Neuronal stem cell (in vitro differentiated cells): ENCODE measurements at regions not wholly inside any gene's neighbourhood (a gene's known extent, or its start where the extent isn't known, plus 50 kb on each side); places are given as distances from the start of the nearest gene placed in this dataset.

Source experiments
- DNase-seq: peaks from one replicate; pipeline ENCODE4 v3.0.0-alpha.2; 2013; ENCODE audit warnings: low spot score
- H2AFZ ChIP-seq: one replicate; pipeline ENCODE4 v1.6.1; 2013; ENCODE audit warnings: mild to moderate bottlenecking, low read length, inconsistent platforms
- H2AK5ac ChIP-seq: 2 replicates; pipeline ENCODE4 v1.6.1; 2013; ENCODE audit warnings: low read depth, mild to moderate bottlenecking, inconsistent platforms, low read length, moderate library complexity, mixed read lengths
- H2BK120ac ChIP-seq: 2 replicates; pipeline ENCODE4 v1.6.1; 2013; ENCODE audit warnings: low read depth, mild to moderate bottlenecking, inconsistent platforms, low read length, moderate library complexity, mixed read lengths
- H2BK12ac ChIP-seq: one replicate; pipeline ENCODE4 v1.6.1; 2013; ENCODE audit warnings: low read length, inconsistent platforms
- H2BK15ac ChIP-seq: 2 replicates; pipeline ENCODE4 v1.6.1; 2013; ENCODE audit warnings: mild to moderate bottlenecking, low read length, inconsistent platforms, mixed read lengths
- H2BK5ac ChIP-seq: one replicate; pipeline ENCODE4 v1.6.1; 2013; ENCODE audit warnings: inconsistent platforms, mild to moderate bottlenecking, low read length, moderate library complexity
- H3K14ac ChIP-seq: one replicate; pipeline ENCODE4 v1.6.1; 2013; ENCODE audit warnings: low read length, inconsistent platforms
- H3K18ac ChIP-seq: 2 replicates; pipeline ENCODE4 v1.6.1; 2013; ENCODE audit warnings: low read length, inconsistent platforms
- H3K23ac ChIP-seq: 2 replicates; pipeline ENCODE4 v1.6.1; 2013; ENCODE audit warnings: low read depth, mild to moderate bottlenecking, mixed read lengths, low read length, inconsistent platforms; ENCODE audit not compliant: poor library complexity
- H3K27ac ChIP-seq: replicated peaks from 3 replicates; pipeline ENCODE4 v1.5.1; 2013; ENCODE audit warnings: low read length, inconsistent platforms
- H3K27me3 ChIP-seq, 3 experiments: 2 replicates each; pipeline ENCODE4 v1.6.1; 2013; ENCODE audit warnings: low read length in 3 of 3, mild to moderate bottlenecking in 2 of 3, inconsistent platforms in 1 of 3, low read depth in 1 of 3, mixed read lengths in 1 of 3, moderate library complexity in 1 of 3; ENCODE audit not compliant: control insufficient read depth in 3 of 3, insufficient read depth in 3 of 3
- H3K36me3 ChIP-seq, 2 donors: replicated peaks in 1 of 2; 2 replicates each; pipeline ENCODE4 v1.6.1; 2013; ENCODE audit warnings: low read length in 2 of 2; ENCODE audit not compliant: control insufficient read depth in 2 of 2, insufficient read depth in 2 of 2
- H3K4ac ChIP-seq: 2 replicates; pipeline ENCODE4 v1.6.1; 2013; ENCODE audit warnings: inconsistent platforms, mild to moderate bottlenecking, low read length, moderate library complexity
- H3K4me1 ChIP-seq, 2 donors: 1 replicate in 1 of 2; 2 replicates in 1 of 2; pipeline ENCODE4 v1.6.1; 2013; ENCODE audit warnings: low read length in 2 of 2, low read depth in 1 of 2; ENCODE audit not compliant: control insufficient read depth in 2 of 2, insufficient read depth in 1 of 2
- H3K4me2 ChIP-seq: one replicate; pipeline ENCODE4 v1.6.1; 2013; ENCODE audit warnings: mild to moderate bottlenecking, low read length, inconsistent platforms; ENCODE audit not compliant: insufficient read depth, poor library complexity, severe bottlenecking
- H3K4me3 ChIP-seq, 2 donors: 2 replicates each; pipeline ENCODE4 v1.5.1; 2013; ENCODE audit warnings: low read length in 2 of 2, mild to moderate bottlenecking in 2 of 2, inconsistent platforms in 1 of 2, moderate library complexity in 1 of 2
- H3K79me1 ChIP-seq: one replicate; pipeline ENCODE4 v1.6.1; 2013; ENCODE audit warnings: low read depth, mild to moderate bottlenecking, inconsistent platforms, low read length, moderate library complexity
- H3K9ac ChIP-seq: one replicate; pipeline ENCODE4 v1.6.1; 2013; ENCODE audit warnings: mild to moderate bottlenecking, low read depth, low read length, inconsistent platforms; ENCODE audit not compliant: poor library complexity
- H3K9me3 ChIP-seq, 2 donors: replicated peaks in 1 of 2; 2 replicates each; pipeline versions ENCODE3 to v1.6.1; 2013; ENCODE audit warnings: low read length in 2 of 2, mild to moderate bottlenecking in 2 of 2, inconsistent platforms in 1 of 2, low read depth in 1 of 2, mixed read lengths in 1 of 2, moderate library complexity in 1 of 2; ENCODE audit not compliant: control insufficient read depth in 2 of 2, insufficient read depth in 1 of 2
- H4K8ac ChIP-seq: one replicate; pipeline ENCODE4 v1.6.1; 2013; ENCODE audit warnings: low read depth, mild to moderate bottlenecking, inconsistent platforms, low read length, moderate library complexity
- H4K91ac ChIP-seq: one replicate; pipeline ENCODE4 v1.6.1; 2013; ENCODE audit warnings: low read length, low read depth, mild to moderate bottlenecking, inconsistent platforms; ENCODE audit not compliant: poor library complexity
- WGBS, 2 donors: extraction: QIAGEN DNeasy Blood & Tissue Kit; methylation state at CpG; one replicate each; pipeline ENCODE4 v1.1.7; 2013; ENCODE audit warnings: missing lambda C conversion rate in 2 of 2, mixed read lengths in 1 of 2; ENCODE audit not compliant: insufficient read length in 2 of 2, insufficient replicate concordance in 1 of 2; ENCODE audit errors: extremely low coverage in 2 of 2; 5-methylcytosine and 5-hydroxymethylcytosine counted together

DNA sequence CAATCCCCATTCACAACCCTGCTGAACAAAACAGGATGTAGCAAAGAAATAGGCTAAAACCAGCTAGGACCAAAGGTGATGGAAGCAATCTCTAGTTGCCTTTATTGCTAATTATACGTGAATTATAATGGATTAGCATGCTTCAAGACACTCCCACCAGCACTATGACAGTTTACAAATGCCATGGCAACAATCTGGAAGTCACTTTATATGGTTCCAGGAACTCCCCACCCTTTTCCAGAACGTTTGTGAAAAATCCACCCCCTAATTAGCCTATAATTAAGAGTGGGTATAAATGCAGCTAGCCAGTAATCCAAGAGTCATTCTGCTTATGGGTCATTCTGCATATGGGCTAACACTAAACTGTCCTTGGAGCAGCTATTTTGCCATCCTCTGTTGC is 328.7 kb downstream of the FLRT2 start:
- no peak overlapping the region for H3K18ac ChIP-seq
- no peak for DNase-seq
- H4K91ac ChIP-seq, result no peak overlapping the region
- no peak overlapping the region for H2AFZ ChIP-seq
- no peak overlapping the region for H2BK15ac ChIP-seq
- H3K4me3 ChIP-seq, result no peak overlapping the region
- H4K8ac ChIP-seq, result no peak overlapping the region
- H3K4ac ChIP-seq, result no peak overlapping the region
- no peak overlapping the region for H3K27ac ChIP-seq
- H2BK12ac ChIP-seq, result no peak overlapping the region
- no peak overlapping the region for H3K4me2 ChIP-seq
- no peak overlapping the region for H3K9ac ChIP-seq
- no peak overlapping the region for H3K23ac ChIP-seq
- WGBS, 2 donors, result no CpG with 5 or more reads among the region's 2 CpGs
- no peaks in the 10 kb centered on the region for H3K4me1 ChIP-seq
- no peak overlapping the region for H3K14ac ChIP-seq
- H2AK5ac ChIP-seq, result no peak overlapping the region
- H3K27me3 ChIP-seq, result no peaks in the 10 kb centered on the region
- no peak overlapping the region for H2BK120ac ChIP-seq
- H3K36me3 ChIP-seq, result no peaks in the 10 kb centered on the region
- no peak overlapping the region for H2BK5ac ChIP-seq
- no peaks in the 10 kb centered on the region for H3K9me3 ChIP-seq
- no peaks in the 10 kb centered on the region for H3K79me1 ChIP-seq

DNA sequence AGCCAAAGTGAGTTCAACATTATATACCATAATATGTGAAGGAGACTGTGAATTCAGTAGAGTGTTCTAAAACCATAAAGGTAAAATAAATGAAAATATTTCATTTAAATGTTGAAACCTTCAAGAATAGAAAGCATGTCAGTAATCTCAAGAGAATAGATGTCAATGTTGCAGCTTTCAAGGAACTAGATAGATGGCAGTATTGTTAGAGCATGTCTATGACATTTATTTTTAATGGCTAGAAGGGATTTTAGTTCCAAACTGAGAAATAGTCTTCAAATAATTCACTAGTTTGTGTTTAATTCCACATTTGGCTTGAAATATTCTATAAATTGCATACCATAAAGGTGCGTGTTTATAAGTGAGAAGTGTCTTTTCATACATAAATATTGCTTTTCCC is 326.5 kb downstream of the FLRT2 start:
- H3K14ac ChIP-seq, result no peak overlapping the region
- no peak overlapping the region for H3K4me2 ChIP-seq
- H3K79me1 ChIP-seq, result no peaks in the 10 kb centered on the region
- no peak overlapping the region for H3K4ac ChIP-seq
- no peak overlapping the region for H2BK120ac ChIP-seq
- no peak overlapping the region for H3K9ac ChIP-seq
- no peak overlapping the region for H3K23ac ChIP-seq
- H3K9me3 ChIP-seq, result no peaks in the 10 kb centered on the region
- H3K18ac ChIP-seq, result no peak overlapping the region
- H2BK15ac ChIP-seq, result no peak overlapping the region
- H3K36me3 ChIP-seq, result no peaks in the 10 kb centered on the region
- H2BK5ac ChIP-seq, result no peak overlapping the region
- H2AFZ ChIP-seq, result no peak overlapping the region
- H4K91ac ChIP-seq, result no peak overlapping the region
- H2AK5ac ChIP-seq, result no peak overlapping the region
- DNase-seq, result no peak
- H3K27me3 ChIP-seq, result no peaks in the 10 kb centered on the region
- no peak overlapping the region for H4K8ac ChIP-seq
- no peaks in the 10 kb centered on the region for H3K4me1 ChIP-seq
- no peak overlapping the region for H2BK12ac ChIP-seq
- no peak overlapping the region for H3K4me3 ChIP-seq
- no CpG with 5 or more reads among the region's 1 CpG for WGBS, 2 donors
- H3K27ac ChIP-seq, result no peak overlapping the region

DNA sequence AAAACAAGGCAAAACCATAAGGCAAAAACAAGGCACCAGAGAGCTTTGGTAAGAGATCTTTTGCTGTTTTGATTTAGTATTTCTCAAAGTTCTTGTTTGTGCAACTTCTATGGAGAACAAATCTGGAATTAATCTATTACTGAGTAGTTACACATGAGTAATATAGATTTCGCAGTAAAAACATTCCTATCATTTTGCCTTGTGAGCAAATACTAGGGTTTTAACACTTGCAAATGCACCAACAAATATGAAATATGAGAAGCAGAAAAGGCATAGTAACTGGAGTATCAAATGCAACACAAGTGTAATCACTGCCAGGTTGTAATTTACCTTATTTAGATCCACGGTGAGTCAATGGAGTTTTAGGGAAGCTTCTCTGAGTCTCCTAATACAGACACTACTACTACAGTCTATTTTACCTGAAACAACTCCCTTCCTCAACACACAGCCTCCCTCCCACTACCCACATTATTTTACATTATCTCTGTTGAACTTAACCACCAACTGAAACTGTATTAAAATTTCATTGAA is 324.1 kb downstream of the FLRT2 start:
- Histone ChIP-seq H3K14ac (no peak overlapping the region), H3K36me3 (no peaks in the 10 kb centered on the region)

DNA sequence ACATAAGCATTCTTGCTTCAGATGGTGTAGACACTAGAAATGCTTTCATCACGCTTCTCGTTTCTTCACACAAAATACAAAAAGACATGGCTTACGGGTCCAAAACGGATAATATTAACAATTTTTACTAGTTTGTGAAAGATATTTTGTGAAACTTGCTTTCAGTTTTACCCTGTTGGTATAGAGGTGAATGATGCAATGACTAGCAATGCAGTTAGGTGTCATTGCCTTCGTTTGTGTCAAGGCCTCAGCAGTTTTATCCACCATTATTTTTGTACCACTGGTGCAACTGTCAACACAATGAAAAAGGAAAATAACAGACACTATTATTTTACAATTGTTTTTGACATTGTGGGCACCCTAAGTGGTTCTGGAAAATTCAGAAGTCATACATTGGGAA is 323.0 kb downstream of the FLRT2 start:
- H3K4me2 ChIP-seq, result no peak overlapping the region
- H2AFZ ChIP-seq, result no peak overlapping the region
- H3K27ac ChIP-seq, result no peak overlapping the region
- no peak overlapping the region for H2AK5ac ChIP-seq
- no peak overlapping the region for H3K9ac ChIP-seq
- H3K4me3 ChIP-seq, result no peak overlapping the region
- no peak overlapping the region for H2BK12ac ChIP-seq
- H2BK15ac ChIP-seq, result no peak overlapping the region
- H3K79me1 ChIP-seq, result no peaks in the 10 kb centered on the region
- no peak overlapping the region for H4K91ac ChIP-seq
- H3K27me3 ChIP-seq, result no peaks in the 10 kb centered on the region
- WGBS, 2 donors, result no CpG with 5 or more reads among the region's 5 CpGs
- H3K23ac ChIP-seq, result no peak overlapping the region
- DNase-seq, result no peak
- no peaks in the 10 kb centered on the region for H3K36me3 ChIP-seq
- H3K4ac ChIP-seq, result no peak overlapping the region
- no peak overlapping the region for H4K8ac ChIP-seq
- no peak overlapping the region for H2BK5ac ChIP-seq
- H3K9me3 ChIP-seq, result no peaks in the 10 kb centered on the region
- no peak overlapping the region for H3K14ac ChIP-seq
- no peak overlapping the region for H3K18ac ChIP-seq
- no peaks in the 10 kb centered on the region for H3K4me1 ChIP-seq
- no peak overlapping the region for H2BK120ac ChIP-seq

More for the DNA sequence above, 324.1 kb downstream of the FLRT2 start:
- no peak overlapping the region for H3K4me2 ChIP-seq
- WGBS, 2 donors, result no CpG with 5 or more reads among the region's 2 CpGs
- no peak overlapping the region for H3K27ac ChIP-seq
- no peak overlapping the region for H3K4ac ChIP-seq
- H2BK12ac ChIP-seq, result no peak overlapping the region
- no peak overlapping the region for H4K8ac ChIP-seq
- H3K23ac ChIP-seq, result no peak overlapping the region
- no peak overlapping the region for H3K18ac ChIP-seq
- H2BK5ac ChIP-seq, result no peak overlapping the region
- no peaks in the 10 kb centered on the region for H3K4me1 ChIP-seq
- H2AFZ ChIP-seq, result no peak overlapping the region
- H2BK15ac ChIP-seq, result no peak overlapping the region
- H3K9me3 ChIP-seq, result no peaks in the 10 kb centered on the region
- H3K27me3 ChIP-seq, result no peaks in the 10 kb centered on the region
- no peak overlapping the region for H2AK5ac ChIP-seq
- H3K9ac ChIP-seq, result no peak overlapping the region
- no peaks in the 10 kb centered on the region for H3K79me1 ChIP-seq
- no peak overlapping the region for H4K91ac ChIP-seq
- no peak overlapping the region for H2BK120ac ChIP-seq
- no peak for DNase-seq
- H3K4me3 ChIP-seq, result no peak overlapping the region
